GM12872 (cell line): ENCODE measurements at regions not wholly inside any gene's neighbourhood (a gene's known extent, or its start where the extent isn't known, plus 50 kb on each side); places are given as distances from the start of the nearest gene placed in this dataset.

Source experiments
- CTCF ChIP-seq: IDR thresholded peaks from 3 replicates; pipeline ENCODE4 v1.5.1; 2011; ENCODE audit warnings: low read depth, mild to moderate bottlenecking, low read length, moderate library complexity; ENCODE audit not compliant: insufficient read depth

- TF ChIP-seq CTCF, result no peak
Measured at GRCh38 chr4:177761692-177762091, 319.5 kb upstream of the AGA start.

GRCh38 chr4:177769155-177769554 is 326.9 kb upstream of the AGA start:
- no peak for TF ChIP-seq CTCF

GRCh38 chr4:177770776-177771175 is 328.5 kb upstream of the AGA start:
- TF ChIP-seq CTCF, result no peak

- no peak for TF ChIP-seq CTCF
Measured at GRCh38 chr4:177771645-177772044, 329.4 kb upstream of the AGA start.

- no peak for TF ChIP-seq CTCF
Measured at GRCh38 chr4:177778623-177779022, 336.4 kb upstream of the AGA start.

GRCh38 chr4:177785000-177785399 is 342.8 kb upstream of the AGA start:
- no peak for TF ChIP-seq CTCF

- no peak for TF ChIP-seq CTCF
Measured at GRCh38 chr4:177789610-177790009, 347.4 kb upstream of the AGA start.

- no peak for TF ChIP-seq CTCF
Measured at GRCh38 chr4:177791188-177791587, 349.0 kb upstream of the AGA start.
